DND-41 (cell line): ENCODE measurements at regions not wholly inside any gene's neighbourhood (a gene's known extent, or its start where the extent isn't known, plus 50 kb on each side); places are given as distances from the start of the nearest gene placed in this dataset.

Experiments used
- ATAC-seq: fragments of 200-7000 bp; cut with Tn5 transposase; 3 replicates; pipeline ENCODE4 v1.9.1; 2021; ENCODE audit warnings: low read depth; ENCODE audit not compliant: insufficient read depth
- DNase-seq: peaks from one replicate; pipeline ENCODE4 v3.0.0-alpha.2; 2020
- H2AFZ ChIP-seq: 2 replicates; pipeline ENCODE4 v1.6.0; 2012; ENCODE audit warnings: low read depth, low read length
- H3K27ac ChIP-seq: 2 replicates; pipeline ENCODE4 v1.5.1; 2012; ENCODE audit warnings: low read length, inconsistent platforms
- H3K27me3 ChIP-seq: fragments of 200-600 bp; sonication (generic); 2 replicates; pipeline ENCODE4 v1.6.0; 2012; ENCODE audit warnings: low read length, mild to moderate bottlenecking, inconsistent platforms; ENCODE audit not compliant: insufficient read depth, poor library complexity
- H3K36me3 ChIP-seq: 2 replicates; pipeline ENCODE4 v1.5.1; 2012; ENCODE audit warnings: low read length, inconsistent platforms; ENCODE audit not compliant: insufficient read depth
- H3K4me1 ChIP-seq: 2 replicates; pipeline ENCODE4 v1.5.1; 2012; ENCODE audit warnings: mild to moderate bottlenecking, low read length; ENCODE audit not compliant: insufficient read depth
- H3K4me2 ChIP-seq: 2 replicates; pipeline ENCODE4 v1.6.0; 2012; ENCODE audit warnings: mild to moderate bottlenecking, moderate library complexity, low read length, inconsistent platforms; ENCODE audit not compliant: insufficient read depth
- H3K4me3 ChIP-seq, 2 experiments: fragments of 200-600 bp in 1 of 2; shearing (Covaris generic) in 1 of 2; 2 replicates each; pipeline ENCODE4 v1.5.1; 2012 to 2016; ENCODE audit warnings: inconsistent platforms in 2 of 2, low read length in 2 of 2, mild to moderate bottlenecking in 2 of 2, low read depth in 1 of 2, moderate library complexity in 1 of 2
- H3K79me2 ChIP-seq: 2 replicates; pipeline ENCODE4 v1.6.0; 2012; ENCODE audit warnings: low read length, inconsistent platforms; ENCODE audit not compliant: insufficient read depth
- H3K9ac ChIP-seq: 2 replicates; pipeline ENCODE4 v1.6.0; 2012; ENCODE audit warnings: low read depth, mild to moderate bottlenecking, inconsistent platforms, low read length, moderate library complexity
- H3K9me3 ChIP-seq: 2 replicates; pipeline ENCODE4 v1.5.1; 2012; ENCODE audit warnings: low read length, moderate library complexity, mild to moderate bottlenecking, inconsistent platforms; ENCODE audit not compliant: insufficient read depth, severe bottlenecking
- H4K20me1 ChIP-seq: 2 replicates; pipeline ENCODE4 v1.6.0; 2012; ENCODE audit warnings: low read length; ENCODE audit not compliant: insufficient read depth
- CTCF ChIP-seq: IDR thresholded peaks from 2 replicates; pipeline ENCODE4 v1.5.1; 2012; ENCODE audit warnings: borderline replicate concordance, low read length, moderate library complexity, mild to moderate bottlenecking; ENCODE audit not compliant: poor library complexity, severe bottlenecking; ENCODE audit errors: extremely low read depth
- EZH2 ChIP-seq: IDR thresholded peaks from 3 replicates; pipeline ENCODE4 v1.6.1; 2012; ENCODE audit warnings: borderline replicate concordance, low read depth, mild to moderate bottlenecking, moderate library complexity, low read length, inconsistent platforms; ENCODE audit not compliant: severe bottlenecking

- no peak overlapping the region for H3K4me3 ChIP-seq
- H3K36me3 ChIP-seq, result no peaks in the 10 kb centered on the region
- no peak overlapping the region for H3K9ac ChIP-seq
- no peaks in the 10 kb centered on the region for H3K79me2 ChIP-seq
- H3K4me2 ChIP-seq, result no peak overlapping the region
- TF ChIP-seq EZH2 (no peak), CTCF (no peak)
- no peaks in the 10 kb centered on the region for H4K20me1 ChIP-seq
- ATAC-seq, result no peak
- DNase-seq, result no peak
- H2AFZ ChIP-seq, result no peak overlapping the region
- H3K27ac ChIP-seq, result no peak overlapping the region
- H3K9me3 ChIP-seq, result no peaks in the 10 kb centered on the region
- H3K4me1 ChIP-seq, result no peaks in the 10 kb centered on the region
- H3K27me3 ChIP-seq, result no peaks in the 10 kb centered on the region
Observed at GRCh38 chr2:53561155-53561554, 206.4 kb upstream of the CHAC2 start.

- no peak overlapping the region for H3K27ac ChIP-seq
- ATAC-seq, result no peak
- TF ChIP-seq CTCF, result no peak
- no peak for TF ChIP-seq EZH2
Observed at GRCh38 chr2:53559302-53559966, 208.2 kb upstream of the CHAC2 start.

GRCh38 chr2:53558867-53559266 is 208.7 kb upstream of the CHAC2 start:
- Histone ChIP-seq H3K4me2 (no peak overlapping the region), H3K9ac (no peak overlapping the region)

More at GRCh38 chr2:53559302-53559966, 208.2 kb upstream of the CHAC2 start:
- H3K36me3 ChIP-seq, result no peaks in the 10 kb centered on the region
- H3K4me1 ChIP-seq, result no peaks in the 10 kb centered on the region
- H2AFZ ChIP-seq, result no peak overlapping the region
- no peak overlapping the region for H3K9ac ChIP-seq
- H4K20me1 ChIP-seq, result no peaks in the 10 kb centered on the region
- no peak overlapping the region for H3K4me3 ChIP-seq
- no peak for DNase-seq
- no peaks in the 10 kb centered on the region for H3K79me2 ChIP-seq
- no peaks in the 10 kb centered on the region for H3K27me3 ChIP-seq
- H3K9me3 ChIP-seq, result peaks cover 11% of the 10 kb centered on the region
- H3K4me2 ChIP-seq, result no peak overlapping the region

More at GRCh38 chr2:53558867-53559266, 208.7 kb upstream of the CHAC2 start:
- no peak for TF ChIP-seq CTCF
- no peak for TF ChIP-seq EZH2
- Histone ChIP-seq H3K9me3 (peaks cover 16% of the 10 kb centered on the region), H2AFZ (no peak overlapping the region), H3K36me3 (no peaks in the 10 kb centered on the region), H3K79me2 (no peaks in the 10 kb centered on the region), H4K20me1 (no peaks in the 10 kb centered on the region), H3K27ac (no peak overlapping the region), H3K4me1 (no peaks in the 10 kb centered on the region), H3K4me3 (no peak overlapping the region), H3K27me3 (no peaks in the 10 kb centered on the region)
- DNase-seq (no peak), ATAC-seq (no peak)
